GM18870 (cell line): ENCODE measurements at regions not wholly inside any gene's neighbourhood (a gene's known extent, or its start where the extent isn't known, plus 50 kb on each side); places are given as distances from the start of the nearest gene placed in this dataset.
"Not testable (repeated sequence)": the region's sequence is repeated elsewhere in the genome, so short reads cannot be mapped to it uniquely, and the experiment has no call there.

Experiments used
- ATAC-seq: cut with Tn5 transposase; IDR thresholded peaks from one replicate; pipeline ENCODE4 v1.9.1; 2021; ENCODE audit warnings: moderate library complexity; ENCODE audit not compliant: unreplicated experiment

- ATAC-seq: not testable (repeated sequence)
Observed at GRCh38 chr2:181737302-181737701, 57.0 kb upstream of the NEUROD1 start.

GRCh38 chr2:181738074-181738473 lies 57.8 kb upstream of the NEUROD1 start:
- ATAC-seq: no peak

- ATAC-seq: no peak
Observed at GRCh38 chr2:181738563-181738962, 58.2 kb upstream of the NEUROD1 start.

GRCh38 chr2:181741756-181742155 lies 61.4 kb upstream of the NEUROD1 start:
- ATAC-seq: no peak

GRCh38 chr2:181742361-181742760 lies 62.0 kb upstream of the NEUROD1 start:
- no peak for ATAC-seq

GRCh38 chr2:181742922-181743722 lies 62.8 kb upstream of the NEUROD1 start:
- ATAC-seq: no peak

GRCh38 chr2:181743723-181744031 lies 63.4 kb upstream of the NEUROD1 start:
- no peak for ATAC-seq

- ATAC-seq: no peak
Observed at GRCh38 chr2:181745796-181746540, 65.7 kb upstream of the NEUROD1 start.

GRCh38 chr2:181746844-181747243 lies 66.5 kb upstream of the NEUROD1 start:
- no peak for ATAC-seq

GRCh38 chr2:181750305-181750704 lies 70.0 kb upstream of the NEUROD1 start:
- ATAC-seq: no peak

GRCh38 chr2:181751266-181752030 lies 71.1 kb upstream of the NEUROD1 start:
- ATAC-seq: no peak

- ATAC-seq: no peak
Observed at GRCh38 chr2:181752301-181752700, 72.0 kb upstream of the NEUROD1 start.

- no peak for ATAC-seq
Observed at GRCh38 chr2:181753686-181754085, 73.4 kb upstream of the NEUROD1 start.

GRCh38 chr2:181754105-181754504 lies 73.8 kb upstream of the NEUROD1 start:
- ATAC-seq: no peak

GRCh38 chr2:181755181-181755580 lies 74.9 kb upstream of the NEUROD1 start:
- ATAC-seq: no peak

GRCh38 chr2:181760521-181760920 lies 80.2 kb upstream of the NEUROD1 start:
- no peak for ATAC-seq

GRCh38 chr2:181761175-181761574 lies 80.9 kb upstream of the NEUROD1 start:
- ATAC-seq: no peak

GRCh38 chr2:181762000-181762399 lies 81.7 kb upstream of the NEUROD1 start:
- no peak for ATAC-seq

GRCh38 chr2:181762848-181763247 lies 82.5 kb upstream of the NEUROD1 start:
- ATAC-seq: no peak

- no peak for ATAC-seq
Observed at GRCh38 chr2:181763423-181763822, 83.1 kb upstream of the NEUROD1 start.

GRCh38 chr2:181764095-181764963 lies 84.0 kb upstream of the NEUROD1 start:
- no peak for ATAC-seq
